Right lobe of liver (tissue), 6 donors: ENCODE measurements at regions not wholly inside any gene's neighbourhood (a gene's known extent, or its start where the extent isn't known, plus 50 kb on each side); places are given as distances from the start of the nearest gene placed in this dataset.

Experiments
- ATAC-seq, 4 donors: fragments of 200-7000 bp; cut with Tn5 transposase; one replicate each; pipeline ENCODE4 v1.9.1; 2020; ENCODE audit warnings: mild to moderate bottlenecking in 4 of 4, moderate library complexity in 4 of 4
- DNase-seq, 3 donors: peaks; one replicate each; pipeline ENCODE4 v3.0.0-alpha.2; 2020
- H3K27ac ChIP-seq, 3 donors: fragments of 200-600 bp; one replicate each; pipeline ENCODE4 v1.8.0; 2022
- H3K27me3 ChIP-seq, 2 donors: fragments of 200-600 bp; one replicate each; pipeline ENCODE4 v1.8.0; 2022
- H3K36me3 ChIP-seq, 4 donors: fragments of 200-600 bp; sonication (generic) in 1 of 4; one replicate each; pipeline versions ENCODE4 v1.5.1 to v1.8.0; 2017 to 2022; ENCODE audit warnings: control low read depth in 1 of 4
- H3K4me1 ChIP-seq, 4 donors: fragments of 200-600 bp; sonication (generic) in 1 of 4; one replicate each; pipeline versions ENCODE4 v1.5.1 to v1.8.0; 2017 to 2022; ENCODE audit warnings: control low read depth in 1 of 4
- H3K4me3 ChIP-seq, 3 donors: fragments of 200-600 bp; one replicate each; pipeline ENCODE4 v1.8.0; 2022
- H3K9me3 ChIP-seq, 4 donors: fragments of 200-600 bp; sonication (generic) in 1 of 4; one replicate each; pipeline versions ENCODE4 v1.5.1 to v1.8.0; 2017 to 2022; ENCODE audit warnings: control low read depth in 1 of 4
- POLR2A ChIP-seq: fragments of 450-650 bp; IDR thresholded peaks from one replicate; pipeline ENCODE4 v1.6.1; 2017; ENCODE audit warnings: antibody characterized with exemption, mild to moderate bottlenecking
- whole genome bisulfite sequencing: methylation state at CpG from one replicate; pipeline ENCODE4 v1.1.6; 2018; ENCODE audit warnings: low coverage, low lambda C conversion rate; ENCODE audit not compliant: insufficient coverage; ENCODE audit errors: missing lambda C conversion rate; 5-methylcytosine and 5-hydroxymethylcytosine counted together
- intact Hi-C, 2 donors: fragments of 100-400 bp; cut with DNase I; formaldehyde crosslinking; loops; one replicate each; pipeline versions ENCODE4 v1.11.2 to v1.14.1; 2022
- TF ChIP-seq, protein P1 (sequence below), 4 donors: fragments of 200-600 bp in 3 of 4; fragments of 450-650 bp in 1 of 4; IDR thresholded peaks; one replicate each; pipeline versions ENCODE4 v1.5.1 to v1.8.0; 2016 to 2022; ENCODE audit warnings: antibody characterized with exemption in 4 of 4, mild to moderate bottlenecking in 2 of 4
- donor health status: DM: no; HTN: yes; CAD: no.
- donor health status: DM: no; HTN: no; CAD: no.
- donor health status: DM: no; HTN: no; CAD: no.
- donor health status: DM: no; HTN: yes; CAD: no.
- donor health status: DM: no; HTN: yes; CAD: no.

DNA sequence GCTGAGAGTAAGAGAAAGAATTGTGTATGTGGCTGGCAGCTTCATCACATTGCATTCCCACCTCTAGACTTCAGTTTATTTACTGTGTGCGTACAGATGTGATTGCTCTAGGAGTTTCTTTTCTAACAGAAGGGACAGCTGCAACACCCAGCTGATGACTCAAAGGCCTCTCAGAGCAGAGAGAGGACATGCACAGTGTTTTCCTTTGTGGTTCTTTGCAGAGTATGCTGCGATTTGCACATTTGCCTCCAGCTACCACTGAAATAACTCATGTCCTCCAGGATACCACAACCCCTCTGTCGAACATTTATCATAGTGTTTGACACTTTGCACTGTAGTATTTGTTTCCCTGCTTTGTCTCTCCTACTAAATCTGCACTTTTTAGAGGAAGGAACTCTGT lies 294.1 kb downstream of the STIM2 start:
- H3K27me3 ChIP-seq: no peaks in the 10 kb centered on the region
- no peak for DNase-seq

DNA sequence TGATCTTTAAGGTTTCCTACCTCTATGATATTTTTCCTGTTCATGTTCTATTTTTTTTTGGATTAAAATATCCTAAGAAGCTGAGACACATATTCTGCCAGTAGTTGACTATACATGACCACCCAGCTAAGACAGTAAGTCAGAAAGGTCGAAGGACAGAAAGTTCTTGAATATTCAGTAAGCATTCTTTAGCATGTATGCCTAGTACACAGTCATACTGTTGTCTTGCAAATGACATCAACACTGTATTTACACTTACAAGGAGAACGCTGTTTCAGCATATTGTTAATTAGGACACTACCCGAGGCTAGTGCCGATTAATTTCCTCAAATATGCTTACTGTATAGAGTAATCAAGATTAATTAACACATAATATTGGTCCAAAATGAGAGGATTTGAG lies 300.6 kb downstream of the STIM2 start:
- ATAC-seq (no peak), DNase-seq (no peak)
- Histone ChIP-seq H3K9me3 (no peaks in the 10 kb centered on the region), H3K36me3 (no peaks in the 10 kb centered on the region), H3K27ac (no peak overlapping the region), H3K27me3 (no peaks in the 10 kb centered on the region), H3K4me3 (no peak overlapping the region), H3K4me1 (no peaks in the 10 kb centered on the region)
- WGBS: 67% methylated on average over 4 of the region's 4 CpGs
- TF ChIP-seq, protein P1, sequence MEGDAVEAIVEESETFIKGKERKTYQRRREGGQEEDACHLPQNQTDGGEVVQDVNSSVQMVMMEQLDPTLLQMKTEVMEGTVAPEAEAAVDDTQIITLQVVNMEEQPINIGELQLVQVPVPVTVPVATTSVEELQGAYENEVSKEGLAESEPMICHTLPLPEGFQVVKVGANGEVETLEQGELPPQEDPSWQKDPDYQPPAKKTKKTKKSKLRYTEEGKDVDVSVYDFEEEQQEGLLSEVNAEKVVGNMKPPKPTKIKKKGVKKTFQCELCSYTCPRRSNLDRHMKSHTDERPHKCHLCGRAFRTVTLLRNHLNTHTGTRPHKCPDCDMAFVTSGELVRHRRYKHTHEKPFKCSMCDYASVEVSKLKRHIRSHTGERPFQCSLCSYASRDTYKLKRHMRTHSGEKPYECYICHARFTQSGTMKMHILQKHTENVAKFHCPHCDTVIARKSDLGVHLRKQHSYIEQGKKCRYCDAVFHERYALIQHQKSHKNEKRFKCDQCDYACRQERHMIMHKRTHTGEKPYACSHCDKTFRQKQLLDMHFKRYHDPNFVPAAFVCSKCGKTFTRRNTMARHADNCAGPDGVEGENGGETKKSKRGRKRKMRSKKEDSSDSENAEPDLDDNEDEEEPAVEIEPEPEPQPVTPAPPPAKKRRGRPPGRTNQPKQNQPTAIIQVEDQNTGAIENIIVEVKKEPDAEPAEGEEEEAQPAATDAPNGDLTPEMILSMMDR (IDR thresholded peaks at IDR 0.05): no peak
- TF ChIP-seq POLR2A: no peak
- intact Hi-C loops: no loop called here

More for the DNA sequence above, 294.1 kb downstream of the STIM2 start:
- Histone ChIP-seq H3K9me3 (no peaks in the 10 kb centered on the region), H3K36me3 (no peaks in the 10 kb centered on the region), H3K27ac (no peak overlapping the region), H3K4me1 (no peaks in the 10 kb centered on the region), H3K4me3 (no peak overlapping the region)
- intact Hi-C loops: no loop called here
- ATAC-seq: no peak
- TF ChIP-seq POLR2A: no peak
- TF ChIP-seq, protein P1 (IDR thresholded peaks at IDR 0.05): no peak
- WGBS: 8% methylated on average over 3 of the region's 3 CpGs

DNA sequence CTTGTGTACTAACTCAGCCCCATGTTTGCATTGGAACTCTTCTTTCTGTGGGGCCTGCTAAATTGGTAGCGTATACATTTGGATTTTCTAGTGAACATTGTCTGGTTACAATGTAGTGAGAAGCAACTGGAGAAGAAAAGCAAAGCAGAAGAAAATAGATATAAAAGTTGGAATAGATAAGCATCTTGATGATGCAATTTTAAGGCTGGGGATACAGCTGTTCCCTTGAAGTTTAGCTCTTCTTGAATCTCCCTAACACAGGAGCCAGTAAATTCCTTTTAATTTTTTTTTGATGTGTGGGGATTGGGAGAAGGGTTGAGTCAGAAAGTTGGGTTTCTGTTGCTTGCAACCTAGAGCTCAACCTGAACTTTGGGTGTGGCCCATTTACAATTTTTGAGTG lies 308.1 kb downstream of the STIM2 start:
- H3K27me3 ChIP-seq: no peaks in the 10 kb centered on the region
- no peaks in the 10 kb centered on the region for H3K36me3 ChIP-seq
- ATAC-seq (no peak), DNase-seq (no peak)
- WGBS: 85% methylated on average over 1 of the region's 1 CpG
- no peak overlapping the region for H3K27ac ChIP-seq
- intact Hi-C loops: no loop called here
- H3K9me3 ChIP-seq: no peaks in the 10 kb centered on the region
- no peaks in the 10 kb centered on the region for H3K4me1 ChIP-seq
- TF ChIP-seq POLR2A: no peak
- TF ChIP-seq, protein P1 (IDR thresholded peaks at IDR 0.05): no peak
- no peak overlapping the region for H3K4me3 ChIP-seq

DNA sequence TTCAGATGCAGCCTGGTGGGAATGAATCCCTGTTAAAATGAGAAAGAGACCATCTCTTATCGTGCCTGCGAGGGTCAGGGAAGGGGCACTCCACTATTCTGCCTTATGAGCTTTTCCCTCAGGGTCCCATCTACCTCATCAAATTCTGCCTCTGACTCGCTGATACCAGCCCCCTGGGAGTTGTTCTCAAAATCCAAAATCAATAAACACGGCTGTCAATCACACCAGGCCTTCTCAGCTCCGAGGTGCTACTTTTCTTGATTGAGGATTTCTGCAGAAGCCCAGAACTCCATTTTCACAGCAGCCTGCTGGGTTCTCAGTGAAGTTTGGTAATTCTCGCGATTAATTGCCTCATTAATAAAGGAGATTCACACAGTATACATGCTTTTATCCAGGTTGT lies 312.6 kb downstream of the STIM2 start:
- Histone ChIP-seq H3K27ac (no peak overlapping the region), H3K4me1 (no peaks in the 10 kb centered on the region), H3K4me3 (no peak overlapping the region), H3K27me3 (no peaks in the 10 kb centered on the region), H3K36me3 (no peaks in the 10 kb centered on the region), H3K9me3 (no peaks in the 10 kb centered on the region)
- DNase-seq: no peak
- ATAC-seq: no peak
- 48% methylated on average over 7 of the region's 7 CpGs for WGBS
- intact Hi-C loops: no loop called here
- TF ChIP-seq POLR2A: no peak
- TF ChIP-seq, protein P1 (IDR thresholded peaks at IDR 0.05): no peak

DNA sequence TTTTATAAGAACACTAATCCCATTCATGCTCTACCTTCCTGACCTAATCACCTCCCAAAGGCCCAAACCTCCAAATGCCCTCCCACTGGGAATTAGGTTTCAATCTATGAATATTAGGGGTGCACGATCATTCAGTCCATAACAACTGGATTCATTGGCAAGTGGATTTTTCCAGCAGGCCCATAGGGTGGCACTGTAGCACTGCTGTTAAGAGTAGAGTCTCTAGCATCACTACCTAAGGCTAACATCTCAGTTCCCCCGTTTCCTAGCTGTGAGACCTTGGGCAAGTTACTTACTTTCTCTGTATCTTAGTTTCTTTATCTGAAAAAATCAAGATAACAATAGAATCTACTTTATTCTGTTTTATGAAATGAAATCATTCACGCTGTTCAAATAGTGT lies 315.8 kb downstream of the STIM2 start:
- ATAC-seq (peak in 2 of 4 donors; percentile 34 to 42), DNase-seq (no peak)
- no peak overlapping the region for H3K27ac ChIP-seq
- H3K9me3 ChIP-seq: no peaks in the 10 kb centered on the region
- H3K36me3 ChIP-seq: no peaks in the 10 kb centered on the region
- 38% methylated on average over 3 of the region's 3 CpGs for WGBS
- intact Hi-C loops: no loop called here
- no peaks in the 10 kb centered on the region for H3K27me3 ChIP-seq
- no peak for TF ChIP-seq POLR2A
- TF ChIP-seq, protein P1 (IDR thresholded peaks at IDR 0.05): peak in 2 of 4 donors; percentile 20 to 25
- no peaks in the 10 kb centered on the region for H3K4me1 ChIP-seq
- H3K4me3 ChIP-seq: no peak overlapping the region
